SH-SY5Y (cell line): ENCODE measurements at regions not wholly inside any gene's neighbourhood (a gene's known extent, or its start where the extent isn't known, plus 50 kb on each side); places are given as distances from the start of the nearest gene placed in this dataset.

Experiments used
- GATA2 ChIP-seq: IDR thresholded peaks from 2 replicates; pipeline ENCODE4 v1.6.1; 2011; ENCODE audit warnings: mild to moderate bottlenecking, low read depth, low read length
- GATA3 ChIP-seq: IDR thresholded peaks from 2 replicates; pipeline ENCODE4 v1.6.1; 2011; ENCODE audit warnings: low read depth, mild to moderate bottlenecking, low read length, moderate library complexity

- TF ChIP-seq GATA2 (no peak), GATA3 (no peak)
Observed at GRCh38 chr13:81795710-81796109, 1454.8 kb upstream of the SPRY2 start.
